Glomerular visceral epithelial cell (primary cell): ENCODE measurements at regions not wholly inside any gene's neighbourhood (a gene's known extent, or its start where the extent isn't known, plus 50 kb on each side); places are given as distances from the start of the nearest gene placed in this dataset.
A peak's percentile ranks its signal among the peaks of the same experiment; 100 is the strongest.
"Not testable (repeated sequence)": the region's sequence is repeated elsewhere in the genome, so short reads cannot be mapped to it uniquely, and the experiment has no call there.

Experiments used
- DNase-seq: peaks from one replicate; pipeline ENCODE4 v3.0.0-alpha.2; 2016; ENCODE audit errors: extremely low spot score

DNA sequence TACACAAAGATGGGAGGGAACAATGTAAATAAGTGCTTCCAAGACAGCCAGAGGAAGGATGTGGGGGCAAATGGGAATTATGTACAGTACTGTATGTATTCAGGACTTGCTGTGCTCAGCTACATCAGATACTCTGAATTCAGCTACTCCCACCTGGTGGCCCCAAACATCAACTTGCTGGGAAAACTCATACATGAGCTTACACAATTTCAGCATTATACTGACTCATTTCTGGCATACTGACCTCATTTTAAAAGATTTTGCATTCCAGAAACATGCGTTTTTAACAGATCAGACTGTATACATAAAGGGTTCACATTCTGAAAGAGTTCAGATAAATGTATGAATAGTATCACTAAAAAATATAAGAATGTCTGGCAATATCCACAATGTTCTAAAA is 59.7 kb downstream of the GPX5 start:
- peak; percentile 73 for DNase-seq

DNA sequence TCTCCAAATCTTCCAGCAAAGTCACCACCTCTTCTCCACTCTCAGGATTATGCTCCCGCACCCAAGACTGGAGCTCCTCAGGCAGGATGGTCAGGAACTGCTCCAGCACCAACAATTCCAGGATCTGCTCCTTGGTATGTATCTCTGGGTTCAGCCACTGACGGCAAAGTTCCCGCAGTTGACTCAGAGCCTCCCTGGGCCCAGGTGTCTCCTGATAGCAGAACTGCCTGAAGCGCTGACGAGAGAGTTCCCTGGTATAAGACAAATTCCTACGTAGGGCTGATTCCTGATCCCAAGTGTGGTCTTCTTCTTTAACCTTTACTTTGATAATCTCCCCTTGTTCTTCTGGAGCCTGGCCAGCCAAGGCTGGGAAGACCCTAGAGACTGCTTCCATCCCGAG is 60.6 kb downstream of the GPX5 start:
- peak; percentile 52 for DNase-seq

DNA sequence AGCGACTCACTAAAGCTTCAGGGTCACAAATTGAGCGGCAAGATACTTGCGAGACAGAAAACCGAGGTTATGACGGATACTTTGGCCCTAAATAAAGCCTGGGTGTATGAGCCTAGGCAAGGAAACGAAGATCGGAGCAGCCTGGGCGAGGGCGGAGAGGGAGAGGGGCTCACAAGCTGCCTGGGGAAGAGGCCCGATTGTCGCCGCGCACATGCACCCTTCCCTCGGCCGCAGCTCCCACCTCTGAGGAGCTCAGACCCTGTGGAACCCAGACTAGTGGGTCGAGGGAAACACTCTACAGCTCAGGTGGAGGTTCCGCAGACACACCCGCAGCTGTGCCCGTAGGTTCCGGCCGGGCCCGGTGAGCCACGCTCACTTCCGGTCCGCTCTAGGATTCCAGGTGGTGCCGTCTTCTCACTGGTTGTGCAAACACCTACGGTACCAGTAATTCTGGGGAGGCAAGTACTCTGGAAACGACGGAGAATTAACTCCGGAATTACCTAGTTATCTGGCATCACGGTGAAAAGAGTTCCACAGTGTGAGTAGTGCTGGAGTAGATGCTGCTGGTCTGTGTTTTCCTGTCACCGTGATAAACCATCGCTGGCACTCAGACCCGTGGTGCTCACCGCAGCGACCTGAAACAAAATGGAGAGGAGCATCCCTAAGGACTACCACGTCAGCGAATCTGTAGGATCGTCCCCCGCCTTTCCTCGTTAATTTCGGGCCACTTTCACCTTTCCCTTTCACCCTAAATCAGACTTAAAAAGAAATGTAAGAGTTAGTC is 61.5 kb downstream of the GPX5 start:
- DNase-seq, result peak; percentile 81

DNA sequence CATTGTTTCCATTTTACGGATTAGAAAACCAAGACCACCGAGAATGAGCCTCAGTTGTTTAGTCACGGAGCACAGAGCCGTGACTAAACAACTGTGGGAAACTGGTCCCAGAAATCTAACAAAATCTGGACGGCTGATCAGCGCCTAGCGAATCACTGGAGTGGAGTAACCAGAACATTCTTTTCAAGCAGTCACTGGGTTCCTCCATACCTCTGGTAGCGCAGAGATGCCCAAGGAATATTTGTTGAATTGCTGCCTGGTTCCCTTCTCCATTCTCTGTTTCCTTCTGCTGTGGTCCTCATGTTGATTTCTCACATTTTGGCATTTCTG is 62.0 kb downstream of the GPX5 start:
- peak; percentile 33 for DNase-seq

DNA sequence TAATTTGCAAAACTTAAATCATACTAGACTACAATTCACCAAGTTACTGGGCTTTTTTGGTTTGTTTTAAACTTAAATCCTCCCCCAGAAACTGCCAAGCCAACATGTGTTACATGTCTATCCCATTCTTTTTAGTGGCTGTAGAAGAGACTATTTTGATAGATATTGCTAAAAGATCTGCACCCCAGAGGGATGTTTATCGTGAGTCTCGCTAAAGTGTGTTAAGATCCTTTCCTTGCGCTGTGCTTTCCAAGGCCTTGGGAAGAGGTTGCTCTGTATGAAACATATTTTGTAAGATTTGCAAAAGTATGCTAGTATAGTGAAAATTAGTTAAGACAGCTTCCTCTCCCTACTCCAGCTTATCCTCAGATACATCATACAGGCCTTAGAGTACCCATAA is 63.0 kb downstream of the GPX5 start:
- no peak for DNase-seq

DNA sequence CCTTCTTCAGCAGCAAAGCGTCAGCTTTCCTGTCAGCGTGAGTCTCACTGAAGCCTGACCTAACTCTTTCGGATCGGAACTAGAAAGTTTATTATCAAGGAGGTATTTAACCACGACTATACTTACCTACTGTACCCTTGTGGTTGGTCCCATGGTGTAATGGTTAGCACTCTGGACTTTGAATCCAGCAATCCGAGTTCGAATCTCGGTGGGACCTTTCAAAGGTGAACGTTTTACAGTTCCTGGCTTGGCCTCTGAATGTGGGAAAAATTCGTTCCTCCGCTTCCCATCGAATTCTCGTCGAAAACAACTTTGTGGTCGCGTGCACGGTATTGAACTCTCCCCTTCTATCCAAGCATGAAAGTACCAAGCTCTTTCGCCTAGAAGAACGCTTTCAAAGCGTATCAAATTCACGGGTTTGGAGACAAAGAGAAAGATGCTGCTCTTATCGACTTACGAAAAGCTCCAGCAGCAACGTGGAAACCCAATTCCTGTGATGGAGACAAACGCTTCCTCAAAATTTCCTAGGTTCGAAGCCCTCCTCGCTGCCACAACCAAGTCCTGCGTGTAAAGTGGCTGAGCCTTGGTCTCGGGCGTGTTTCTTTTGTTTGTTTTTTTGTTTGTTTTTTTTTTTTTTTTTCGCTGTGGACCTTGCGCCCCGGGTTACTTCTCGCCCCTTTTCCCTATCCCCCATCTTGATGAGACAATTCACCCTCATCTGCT is 63.7 kb downstream of the GPX5 start:
- peak; percentile 94 for DNase-seq

DNA sequence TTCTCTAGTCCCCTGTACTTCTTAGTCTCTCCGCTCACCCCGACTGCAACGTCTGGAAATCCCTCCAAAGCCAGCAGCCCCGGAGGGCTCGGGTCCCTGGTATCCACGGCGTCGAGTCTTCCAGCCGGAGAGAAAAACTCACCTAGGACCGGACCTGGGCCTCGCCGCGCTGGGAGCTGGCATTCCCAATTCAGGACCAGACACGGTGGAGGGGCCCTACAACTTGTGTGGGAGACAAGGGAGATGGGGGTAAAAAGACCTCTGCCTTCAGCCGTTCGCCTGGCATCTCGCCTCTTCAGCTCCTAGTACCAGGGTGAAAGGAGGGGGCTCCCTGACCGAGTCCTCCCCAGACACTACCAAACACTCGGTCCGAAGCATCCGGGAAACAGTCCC is 64.3 kb downstream of the GPX5 start:
- DNase-seq, result no peak

DNA sequence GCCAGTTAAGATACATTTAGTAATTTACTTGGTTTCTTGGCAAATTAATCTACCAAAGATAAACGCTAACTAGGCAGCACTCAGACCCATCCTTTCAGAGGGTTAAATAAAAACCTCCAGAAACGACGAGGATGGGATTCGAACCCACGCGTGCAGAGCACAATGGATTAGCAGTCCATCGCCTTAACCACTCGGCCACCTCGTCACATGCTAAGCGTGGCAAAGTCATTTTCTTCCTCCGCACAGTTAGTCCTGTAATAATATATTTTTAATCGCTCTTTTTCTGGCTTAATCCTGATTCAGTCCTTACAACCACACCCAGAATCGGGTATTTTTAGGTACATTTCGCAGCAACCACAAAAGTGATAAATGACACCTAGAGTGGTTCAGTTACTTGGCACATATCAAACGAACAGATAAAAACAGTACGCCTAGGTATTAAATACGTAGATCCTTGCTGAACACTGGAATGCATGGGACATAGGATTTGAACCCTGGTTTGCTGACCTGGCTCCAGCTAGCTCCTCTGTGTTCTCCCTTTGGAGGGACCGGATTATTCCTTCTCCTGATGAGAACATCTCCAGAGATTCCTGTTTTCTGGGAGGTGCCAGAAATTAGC is 71.6 kb downstream of the GPX5 start:
- peak; percentile 64 for DNase-seq

DNA sequence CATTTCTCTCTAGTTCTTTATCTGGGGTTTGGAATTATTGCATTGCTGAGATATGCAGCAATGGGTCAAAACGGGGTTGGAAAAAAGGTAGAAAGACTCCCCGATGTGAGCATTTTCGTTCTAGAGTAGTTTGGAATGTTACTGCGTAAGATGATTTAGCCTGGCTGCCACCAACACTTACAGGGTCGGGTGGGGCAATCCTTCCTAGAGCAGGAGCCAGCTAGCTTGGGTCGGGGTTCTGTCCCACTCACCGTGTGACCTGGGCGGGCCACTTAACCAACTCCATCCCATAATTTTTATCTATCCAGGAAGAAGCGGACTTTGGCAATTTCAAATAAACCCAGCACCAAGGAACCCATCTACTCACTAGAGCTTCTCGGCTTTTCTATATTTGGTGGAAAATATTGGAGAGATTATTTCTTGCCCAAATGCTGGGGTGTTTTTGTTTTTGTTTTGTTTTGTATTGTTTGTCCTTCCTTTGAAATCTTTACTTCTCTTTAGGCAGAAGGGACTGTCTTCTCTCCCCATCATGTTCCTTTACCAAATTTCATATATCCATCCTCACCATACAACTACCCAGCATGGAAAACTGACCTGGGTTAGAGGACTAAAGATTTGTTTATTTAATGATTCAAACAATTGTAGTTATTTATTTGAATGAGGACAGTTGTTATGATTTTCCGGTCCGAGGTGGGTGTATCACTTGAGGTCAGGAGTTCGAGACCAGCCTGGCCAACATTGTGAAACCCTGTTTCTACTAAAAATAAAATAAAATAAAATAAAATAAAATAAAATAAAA is 72.4 kb downstream of the GPX5 start:
- peak; percentile 49 for DNase-seq

DNA sequence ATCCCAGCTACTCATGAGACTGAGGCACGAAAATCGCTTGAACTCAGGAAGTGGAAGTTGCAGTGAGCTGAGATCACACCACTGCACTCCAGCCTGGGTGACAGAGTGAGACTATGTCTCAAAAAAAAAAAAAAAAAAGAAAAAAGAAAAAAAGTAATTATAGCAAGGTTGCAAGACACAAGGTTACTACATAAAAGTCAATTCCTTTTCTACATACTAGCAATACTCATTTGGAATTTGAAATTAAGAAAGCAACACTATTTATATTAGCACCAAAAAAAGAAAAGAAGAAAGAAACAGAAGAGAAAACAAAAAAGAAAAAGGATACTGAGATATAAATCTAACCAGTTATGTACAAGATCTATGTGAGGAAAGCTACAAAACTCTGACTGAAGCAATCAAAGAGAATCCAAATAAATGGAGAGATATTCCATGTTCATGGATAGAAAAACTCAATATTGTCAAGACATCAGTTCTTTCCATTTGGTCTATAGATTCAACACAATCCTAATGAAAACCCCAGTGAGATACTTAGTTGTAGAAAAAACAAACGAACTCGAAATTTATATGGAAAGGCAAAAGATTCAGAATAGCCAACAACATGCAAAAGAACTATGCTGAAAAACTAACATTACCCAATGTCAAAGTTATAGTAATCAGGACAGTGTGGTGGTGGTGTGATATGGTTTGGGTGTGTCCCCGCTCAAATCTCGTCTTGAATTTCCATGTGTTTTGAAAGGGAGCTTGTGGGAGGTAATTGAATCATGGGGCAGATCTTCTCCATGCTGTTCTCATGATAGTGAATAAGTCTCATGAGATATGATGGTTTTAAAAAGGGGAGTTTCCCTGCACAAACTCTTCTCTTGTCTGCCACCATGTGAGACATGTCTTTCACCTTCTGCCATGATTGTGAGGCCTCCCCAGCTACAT is 73.3 kb downstream of the GPX5 start:
- DNase-seq, result no peak

DNA sequence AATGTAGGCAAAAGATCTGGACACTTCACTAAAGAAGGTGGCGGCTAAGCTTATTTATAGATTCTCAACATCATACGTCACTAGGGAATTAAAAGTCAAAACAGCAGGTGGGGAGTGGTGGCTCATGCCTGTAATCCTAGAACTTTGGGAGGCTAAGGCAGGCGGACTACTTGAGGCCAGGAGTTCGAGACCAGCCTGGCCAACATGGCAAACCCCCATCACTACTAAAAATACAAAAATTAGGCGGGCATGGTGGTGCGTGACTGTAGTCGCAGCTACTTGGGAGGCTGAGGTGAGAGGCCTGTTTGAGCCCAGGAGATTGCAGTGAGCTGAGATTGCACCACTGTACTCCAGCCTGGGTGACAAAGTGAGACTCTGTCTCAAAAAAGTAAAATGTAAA is 74.6 kb downstream of the GPX5 start:
- DNase-seq, result no peak

DNA sequence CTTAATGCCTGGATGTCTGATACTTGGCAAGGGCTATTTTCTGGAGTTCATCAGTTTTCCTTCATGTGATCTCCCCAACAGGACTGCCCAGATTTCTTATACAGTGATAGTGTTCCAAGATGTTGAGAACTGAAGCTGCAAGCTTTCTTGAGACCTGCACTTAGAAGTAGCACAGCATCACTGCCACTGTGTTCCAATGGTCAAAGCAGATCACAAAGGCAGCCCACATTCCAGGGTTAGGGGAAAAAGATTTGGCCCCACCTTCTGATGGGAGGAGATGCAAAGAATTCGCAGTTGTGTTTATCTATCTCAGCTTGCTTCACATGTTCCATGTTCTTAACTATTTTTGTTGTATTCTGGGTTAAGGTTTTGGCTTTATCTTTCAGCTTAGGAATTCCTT is 78.2 kb downstream of the GPX5 start:
- no peak for DNase-seq

DNA sequence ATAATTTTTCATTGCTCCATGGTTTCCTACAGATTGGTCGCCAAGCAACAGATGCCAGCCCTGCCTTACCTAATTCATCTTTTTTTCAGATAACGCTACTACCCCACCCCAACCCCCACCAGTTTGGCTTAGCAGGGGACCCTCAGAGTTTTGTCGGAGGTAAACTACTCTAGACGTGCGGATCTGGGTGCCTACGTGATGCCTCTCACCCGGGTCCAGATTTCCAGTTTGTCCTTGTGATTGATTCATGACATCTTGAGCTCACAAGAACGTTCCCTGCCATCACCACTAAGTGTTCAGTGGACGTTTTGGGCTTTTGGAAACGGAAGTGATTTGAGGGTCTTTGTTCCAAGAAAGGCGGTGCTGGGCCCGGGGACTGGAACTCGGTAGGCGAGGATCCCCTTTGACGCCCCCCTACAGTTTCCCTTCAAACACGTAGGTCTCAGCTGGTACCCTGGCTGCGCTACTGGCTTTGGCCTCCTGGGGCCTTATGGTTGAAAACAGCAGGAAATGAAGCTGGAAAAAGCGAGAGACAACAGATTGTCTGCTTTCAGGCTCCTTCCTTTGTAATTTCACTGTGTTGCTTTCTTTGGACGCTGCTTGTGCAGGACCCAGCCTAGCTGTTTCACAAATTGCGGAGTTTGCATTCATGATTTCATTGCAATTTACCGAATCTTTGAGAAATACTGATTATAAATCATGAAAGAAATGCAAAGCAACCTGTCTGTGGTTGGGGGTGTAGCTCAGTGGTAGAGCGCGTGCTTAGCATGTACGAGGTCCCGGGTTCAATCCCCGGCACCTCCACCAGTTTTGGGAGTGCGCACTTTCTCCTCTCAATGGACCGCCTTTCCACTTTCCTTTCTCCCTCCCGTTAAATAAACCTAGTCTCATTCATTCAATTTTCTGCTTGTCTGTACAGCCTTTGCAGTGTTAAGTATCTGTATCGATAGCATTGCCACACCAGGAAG is 81.0 kb downstream of the GPX5 start:
- DNase-seq, result peak; percentile 79

DNA sequence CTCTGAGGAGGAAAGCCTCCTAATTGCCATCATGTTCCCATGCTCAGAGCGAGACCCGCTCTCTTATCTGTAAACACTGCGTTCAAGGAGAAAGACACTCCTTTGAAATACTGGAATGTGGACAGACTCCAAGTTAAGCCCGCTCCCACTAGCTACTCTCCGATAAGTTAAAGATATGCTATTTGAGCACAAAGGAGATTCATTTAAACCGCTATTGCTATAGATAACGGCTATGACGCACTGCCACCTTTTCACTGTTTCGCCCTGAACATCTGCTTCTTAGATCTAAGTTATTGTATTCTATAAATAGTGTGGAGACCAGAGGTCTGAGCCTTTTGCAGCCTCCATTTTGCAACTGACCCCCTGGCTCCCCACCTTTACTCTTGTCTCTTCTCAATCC is 82.3 kb downstream of the GPX5 start:
- DNase-seq, result no peak

DNA sequence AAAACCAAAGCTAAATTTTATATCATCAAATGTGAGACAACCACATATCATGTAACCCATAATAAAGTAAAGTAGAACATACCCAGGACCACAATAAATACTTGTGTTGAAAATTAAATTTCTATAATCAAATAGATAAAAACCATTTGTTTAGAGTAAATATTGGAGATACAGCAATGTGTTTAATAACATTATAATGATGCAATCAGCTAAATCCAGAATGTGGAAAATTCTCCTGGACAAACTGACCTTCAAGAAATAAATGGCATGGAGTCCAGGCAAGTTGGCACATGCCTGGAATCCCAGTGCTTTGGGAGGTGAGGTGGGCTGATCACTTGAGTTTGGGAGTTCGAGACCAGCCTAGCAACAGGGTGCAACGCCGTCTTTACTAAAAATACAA is 84.0 kb downstream of the GPX5 start:
- DNase-seq, result no peak

DNA sequence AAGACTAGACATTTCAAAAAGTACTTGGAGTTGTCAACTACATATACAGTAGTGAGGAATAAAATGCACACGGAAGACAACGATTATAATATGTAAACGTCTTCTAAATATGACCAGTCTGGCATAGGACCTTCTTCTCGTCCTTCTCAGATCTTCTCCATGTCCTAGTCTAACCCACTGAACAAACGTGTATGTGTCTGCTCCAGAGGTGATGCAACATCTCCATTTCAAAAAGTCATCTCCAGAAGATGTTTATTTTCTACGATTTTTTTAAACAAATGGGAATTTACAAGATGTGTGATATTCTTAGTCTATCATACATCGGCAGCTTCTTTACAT is 89.9 kb downstream of the GPX5 start:
- DNase-seq, result no peak

DNA sequence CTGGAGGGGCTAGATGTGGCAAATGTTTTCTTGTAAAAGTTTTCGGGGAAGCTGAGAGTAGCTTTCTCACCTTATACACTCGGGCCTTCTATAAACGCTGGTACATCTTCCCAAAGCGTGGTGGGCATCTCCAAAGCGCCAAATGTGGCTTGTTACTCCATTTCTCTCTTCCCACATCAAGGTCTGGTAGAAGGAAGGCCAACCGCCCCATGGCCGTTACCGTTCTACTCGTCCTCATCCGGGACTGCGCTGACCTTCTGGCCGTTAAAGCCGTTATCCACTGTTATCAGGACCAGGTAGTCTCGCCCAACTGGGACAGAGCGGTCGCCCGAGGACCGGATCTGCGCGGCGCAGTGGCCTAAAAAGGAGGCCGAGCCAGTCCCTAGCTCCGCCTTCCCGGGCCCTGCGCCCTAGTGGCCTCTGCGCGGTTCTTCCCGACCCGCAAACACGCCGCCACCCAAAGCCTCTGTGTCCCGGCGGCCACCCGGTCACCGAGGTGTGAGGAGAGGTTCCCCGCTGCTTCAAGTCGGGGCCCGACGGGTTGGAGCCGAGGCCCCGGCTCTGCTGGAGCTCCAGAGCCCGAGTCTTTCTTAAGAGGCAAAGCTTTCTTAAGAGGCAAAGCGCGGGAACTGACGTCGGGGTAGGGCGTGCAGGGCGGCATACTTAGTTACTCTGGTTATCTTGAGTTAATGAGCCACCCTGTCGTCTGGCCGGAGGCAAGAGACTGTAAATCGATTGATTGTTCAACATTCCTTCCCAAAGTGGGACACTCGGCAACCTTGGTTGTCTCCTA is 90.5 kb downstream of the GPX5 start:
- no peak for DNase-seq

DNA sequence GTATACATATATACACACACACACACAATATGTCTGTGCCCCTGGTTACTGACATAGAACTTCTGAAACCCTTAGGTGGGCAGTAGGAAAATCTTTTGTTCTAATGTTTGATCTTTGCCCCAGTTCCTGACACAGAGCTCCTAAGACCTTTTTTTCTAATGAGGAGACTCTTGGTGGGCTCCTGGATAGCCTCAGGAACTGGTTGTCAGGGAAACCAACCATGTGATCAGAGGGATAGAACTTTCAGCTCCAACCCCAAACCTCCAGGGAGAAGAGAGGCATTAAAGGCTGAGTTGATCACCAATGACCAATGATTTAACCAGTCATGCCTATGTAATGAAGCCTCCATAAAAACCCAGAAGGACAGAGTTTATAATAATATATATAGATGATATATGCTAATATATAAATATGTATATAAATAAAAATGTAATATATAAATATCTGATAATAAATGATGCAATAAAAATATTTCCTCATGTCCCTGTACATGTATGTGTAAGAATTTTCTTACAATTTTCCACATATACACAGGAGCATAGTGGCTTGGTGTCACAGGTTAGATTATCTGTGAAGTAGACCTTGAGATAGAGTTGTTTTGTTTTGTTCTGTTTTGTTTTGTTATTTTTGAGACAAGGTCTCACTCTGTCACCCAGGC is 93.3 kb downstream of the GPX5 start:
- no peak for DNase-seq

DNA sequence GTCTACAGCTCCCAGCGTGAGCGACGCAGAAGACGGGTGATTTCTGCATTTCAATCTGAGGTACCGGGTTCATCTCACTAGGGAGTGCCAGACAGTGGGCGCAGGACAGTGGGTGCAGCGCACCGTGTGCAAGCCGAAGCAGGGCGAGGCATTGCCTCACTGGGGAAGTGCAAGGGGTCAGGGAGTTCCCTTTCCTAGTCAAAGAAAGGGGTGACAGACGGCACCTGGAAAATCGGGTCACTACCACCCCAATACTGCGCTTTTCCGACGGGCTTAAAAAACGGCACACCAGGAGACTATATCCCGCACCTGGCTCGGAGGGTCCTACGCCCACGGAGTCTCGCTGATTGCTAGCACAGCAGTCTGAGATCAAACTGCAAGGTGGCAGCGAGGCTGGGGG is 95.6 kb downstream of the GPX5 start:
- not testable (repeated sequence) for DNase-seq
